T follicular helper cell (primary cell): ENCODE measurements at regions not wholly inside any gene's neighbourhood (a gene's known extent, or its start where the extent isn't known, plus 50 kb on each side); places are given as distances from the start of the nearest gene placed in this dataset.

Experiments
- DNase-seq: peaks from one replicate; pipeline ENCODE4 v3.0.0-alpha.2; 2020; ENCODE audit warnings: low read depth

GRCh38 chr5:73339051-73339575 is 109.5 kb downstream of the FOXD1 start:
- DNase-seq: no peak

- DNase-seq: no peak
Observed at GRCh38 chr5:73338256-73339050, 110.1 kb downstream of the FOXD1 start.

GRCh38 chr5:73337586-73338255 is 110.9 kb downstream of the FOXD1 start:
- no peak for DNase-seq

DNA sequence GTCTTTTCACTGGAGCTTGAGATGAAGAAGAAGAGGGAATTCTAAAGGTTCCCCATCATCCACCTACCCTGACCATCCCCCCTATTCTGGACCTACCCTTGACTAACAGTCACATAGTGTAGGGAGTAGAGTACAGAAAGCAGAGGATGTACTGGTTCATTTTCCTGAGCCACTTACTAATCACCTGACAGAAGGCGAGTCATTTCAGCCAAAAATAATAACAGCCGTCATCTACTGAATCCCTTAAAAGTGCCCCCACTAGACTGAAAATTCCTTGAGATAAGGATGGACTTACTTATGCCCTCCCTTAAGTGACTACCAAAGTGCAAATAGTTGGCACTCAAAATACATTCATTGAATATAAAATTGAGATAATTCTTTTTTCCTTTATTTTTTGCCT is 112.2 kb downstream of the FOXD1 start:
- DNase-seq: no peak

GRCh38 chr5:73333944-73334703 is 114.5 kb downstream of the FOXD1 start:
- no peak for DNase-seq

GRCh38 chr5:73330613-73331012 is 118.0 kb downstream of the FOXD1 start:
- DNase-seq: no peak

DNA sequence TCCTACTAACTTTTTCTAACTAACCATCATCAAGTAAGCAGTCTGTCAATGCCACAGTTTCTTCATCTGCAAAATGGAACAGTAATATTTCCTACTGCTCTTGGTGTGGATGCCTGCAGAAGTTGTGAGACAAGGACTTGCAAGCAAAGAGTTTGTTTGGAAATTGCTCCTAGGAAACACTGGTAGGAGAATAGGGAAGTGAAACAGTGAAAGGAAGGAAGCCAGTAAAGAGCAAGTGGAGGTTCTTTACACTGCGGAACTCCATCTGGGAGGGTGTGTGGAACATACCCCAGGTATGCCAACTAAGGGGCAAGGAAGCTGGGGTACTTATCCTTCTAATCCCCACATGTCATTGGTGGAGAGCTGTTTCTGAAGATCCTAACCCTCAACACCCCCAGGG is 119.9 kb downstream of the FOXD1 start:
- no peak for DNase-seq

DNA sequence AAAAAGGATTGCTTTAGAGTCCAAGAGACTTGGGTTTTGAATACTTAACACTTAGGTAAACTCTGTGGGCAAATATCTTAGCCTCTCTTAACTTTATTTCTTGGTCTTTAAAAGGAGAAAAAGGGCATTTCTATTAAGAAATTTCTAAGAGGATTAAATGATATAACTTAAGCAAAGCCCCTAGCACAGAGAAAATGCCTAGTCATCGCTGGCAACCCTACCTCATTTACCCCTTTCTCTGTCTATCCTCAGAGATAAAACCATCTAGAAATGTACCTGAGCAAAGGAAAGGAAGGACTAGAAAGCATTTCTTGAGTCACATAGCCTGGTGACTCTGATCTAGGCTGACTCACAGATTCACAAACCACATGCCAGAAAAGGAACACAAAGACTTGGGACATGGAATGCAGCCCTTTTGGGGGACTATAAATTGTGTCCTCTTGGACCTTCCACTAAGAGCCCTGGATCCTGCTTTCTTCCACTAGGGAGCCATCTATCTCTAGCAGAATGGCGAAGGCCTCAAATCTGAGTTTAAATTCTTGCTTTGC is 120.6 kb downstream of the FOXD1 start:
- no peak for DNase-seq

- DNase-seq: no peak
Observed at GRCh38 chr5:73325546-73325945, 123.0 kb downstream of the FOXD1 start.

DNA sequence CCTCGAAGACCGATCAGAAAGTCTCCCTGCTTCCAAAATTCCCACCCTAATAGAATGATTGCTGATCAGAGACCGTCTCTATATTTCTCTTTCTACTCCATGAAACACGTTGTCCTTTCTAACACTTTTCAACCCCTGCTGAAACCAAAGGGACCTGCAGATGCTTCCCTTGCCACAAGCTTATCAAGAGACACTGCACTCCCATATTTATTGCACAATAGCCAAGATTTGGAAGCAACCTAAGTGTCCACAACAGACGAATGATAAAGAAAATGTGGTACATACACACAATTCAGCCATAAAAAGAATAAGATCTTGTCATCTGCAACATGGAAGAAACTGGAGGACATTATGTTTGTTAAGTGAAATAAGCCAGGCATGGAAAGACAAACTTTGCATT is 125.1 kb downstream of the FOXD1 start:
- DNase-seq: no peak

DNA sequence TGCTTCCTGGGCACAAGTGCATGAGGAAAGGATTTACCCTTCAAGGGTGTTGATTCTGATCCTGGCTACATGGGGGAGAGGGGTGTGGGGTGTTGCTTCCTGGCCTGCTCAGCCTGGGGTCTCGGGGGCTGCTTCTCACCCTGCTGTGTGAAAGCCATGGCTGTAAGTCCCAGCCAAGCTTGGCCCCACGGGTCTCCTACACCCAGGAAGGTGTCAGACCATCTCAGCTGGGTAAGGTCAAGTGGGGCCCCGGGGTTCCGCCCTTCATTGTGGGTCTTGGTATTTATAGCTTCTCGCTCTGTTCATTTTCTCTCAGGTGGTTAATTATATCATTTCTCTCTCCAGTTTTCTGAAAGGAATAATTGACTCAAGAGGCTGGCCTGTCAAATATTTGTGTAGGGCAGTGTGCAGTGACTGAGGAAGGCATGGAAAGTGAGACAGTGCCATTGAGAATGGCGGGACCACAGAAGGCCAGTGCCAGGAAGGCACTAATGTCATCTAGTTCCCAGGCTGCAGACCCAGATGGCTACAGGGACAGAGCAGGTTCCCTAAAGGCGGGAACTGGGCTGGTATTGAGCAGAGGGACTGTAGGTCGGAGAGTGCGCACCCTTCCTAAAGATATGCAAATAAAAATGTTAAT is 126.0 kb downstream of the FOXD1 start:
- no peak for DNase-seq

DNA sequence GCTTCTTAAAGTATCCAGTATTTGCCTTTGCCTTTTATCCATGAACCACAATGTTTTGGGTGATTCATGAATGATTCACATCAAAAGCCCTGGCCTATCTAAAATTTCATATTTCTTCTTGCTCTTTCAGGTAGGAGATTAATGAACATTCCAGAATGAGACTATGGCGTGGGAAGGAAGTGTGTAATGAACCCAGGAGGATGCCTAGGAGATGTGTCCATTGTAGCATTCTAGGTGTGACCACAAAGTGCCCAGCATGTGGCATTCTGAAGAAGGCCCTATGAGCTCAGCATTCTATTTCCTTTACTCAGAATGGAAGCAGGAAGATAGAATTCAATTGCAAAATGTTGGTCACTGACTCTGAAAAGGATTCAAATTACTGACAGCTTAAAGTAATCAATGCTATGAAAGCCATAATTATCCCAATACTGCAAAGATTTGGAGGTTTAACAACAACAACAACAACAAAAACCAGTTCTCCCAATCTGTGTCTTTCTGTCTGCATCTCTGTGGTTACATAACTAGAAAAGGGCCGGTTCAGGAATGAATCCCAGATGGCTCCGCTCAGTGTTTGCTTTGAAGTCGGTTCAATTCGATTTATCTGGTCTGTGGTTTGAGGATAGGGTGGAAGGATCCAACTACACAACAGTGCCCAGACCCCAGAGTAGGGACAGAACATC is 126.7 kb downstream of the FOXD1 start:
- no peak for DNase-seq

- DNase-seq: no peak
Observed at GRCh38 chr5:73319036-73319435, 129.5 kb downstream of the FOXD1 start.

GRCh38 chr5:73318308-73318719 is 130.3 kb downstream of the FOXD1 start:
- no peak for DNase-seq

DNA sequence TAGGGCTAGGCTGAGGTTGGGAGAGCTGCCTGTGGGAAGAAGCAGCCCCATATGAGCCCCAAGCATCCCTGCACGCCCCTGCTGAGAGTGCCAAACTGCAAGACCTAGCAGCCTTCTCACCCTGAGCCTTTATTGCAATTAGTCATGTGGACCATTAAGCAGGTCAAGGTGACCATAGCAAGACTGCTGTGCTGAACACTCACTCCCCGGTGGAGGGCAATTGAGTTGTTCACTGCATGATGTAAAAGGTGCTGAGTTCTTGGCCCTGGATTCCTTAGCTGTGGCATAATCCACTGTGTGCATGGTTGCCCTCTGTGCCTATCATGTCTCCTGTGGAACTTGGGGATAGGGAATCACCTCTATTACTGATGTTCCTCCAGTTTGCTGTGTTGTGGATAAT is 131.1 kb downstream of the FOXD1 start:
- no peak for DNase-seq

DNA sequence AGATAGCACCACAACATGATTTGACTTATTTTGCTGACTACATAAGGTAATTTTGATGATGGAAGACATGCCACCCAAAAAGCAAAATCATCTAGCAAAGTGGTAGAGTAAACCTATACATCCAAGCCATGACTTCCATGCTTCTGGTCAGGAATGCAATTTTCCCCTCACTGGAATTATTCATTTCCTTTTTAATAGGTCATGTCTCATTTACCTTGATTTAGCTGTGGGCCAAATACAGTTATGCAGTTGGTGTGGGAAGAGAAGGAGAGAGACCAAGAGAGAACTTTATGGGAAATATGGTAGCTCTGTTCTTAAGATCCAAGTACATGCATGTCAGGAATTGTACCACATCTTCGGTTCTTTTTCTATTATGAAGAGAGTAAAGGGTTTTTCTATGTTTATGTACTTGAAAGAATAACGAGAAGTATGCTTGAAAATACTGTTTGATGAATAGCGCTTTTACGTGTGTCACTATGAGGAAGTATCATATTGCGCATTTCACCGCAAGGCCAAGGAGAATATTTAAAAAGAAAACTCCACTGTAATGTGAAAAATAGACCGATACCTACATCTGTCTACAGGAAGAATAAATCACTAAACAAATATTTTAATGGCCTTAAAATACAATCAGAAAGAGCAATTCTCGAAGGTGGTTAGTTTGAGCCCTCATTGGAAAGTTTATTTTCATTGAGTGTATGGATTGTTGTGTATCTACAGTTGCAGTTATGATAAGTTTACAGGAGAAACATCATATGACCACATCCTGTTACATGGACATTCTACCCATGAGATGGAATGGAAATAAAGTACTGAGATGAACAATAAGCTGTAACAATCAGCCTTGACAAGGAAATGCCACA is 134.0 kb downstream of the FOXD1 start:
- no peak for DNase-seq

- DNase-seq: no peak
Observed at GRCh38 chr5:73312872-73313510, 135.6 kb downstream of the FOXD1 start.

GRCh38 chr5:73312146-73312871 is 136.3 kb downstream of the FOXD1 start:
- no peak for DNase-seq
